DND-41 (cell line): ENCODE measurements at regions not wholly inside any gene's neighbourhood (a gene's known extent, or its start where the extent isn't known, plus 50 kb on each side); places are given as distances from the start of the nearest gene placed in this dataset.

Experiments used
- ATAC-seq: fragments of 200-7000 bp; cut with Tn5 transposase; 3 replicates; pipeline ENCODE4 v1.9.1; 2021; ENCODE audit warnings: low read depth; ENCODE audit not compliant: insufficient read depth
- DNase-seq: peaks from one replicate; pipeline ENCODE4 v3.0.0-alpha.2; 2020
- H2AFZ ChIP-seq: 2 replicates; pipeline ENCODE4 v1.6.0; 2012; ENCODE audit warnings: low read depth, low read length
- H3K27ac ChIP-seq: 2 replicates; pipeline ENCODE4 v1.5.1; 2012; ENCODE audit warnings: low read length, inconsistent platforms
- H3K27me3 ChIP-seq: fragments of 200-600 bp; sonication (generic); 2 replicates; pipeline ENCODE4 v1.6.0; 2012; ENCODE audit warnings: low read length, mild to moderate bottlenecking, inconsistent platforms; ENCODE audit not compliant: insufficient read depth, poor library complexity
- H3K36me3 ChIP-seq: 2 replicates; pipeline ENCODE4 v1.5.1; 2012; ENCODE audit warnings: low read length, inconsistent platforms; ENCODE audit not compliant: insufficient read depth
- H3K4me1 ChIP-seq: 2 replicates; pipeline ENCODE4 v1.5.1; 2012; ENCODE audit warnings: mild to moderate bottlenecking, low read length; ENCODE audit not compliant: insufficient read depth
- H3K4me2 ChIP-seq: 2 replicates; pipeline ENCODE4 v1.6.0; 2012; ENCODE audit warnings: mild to moderate bottlenecking, moderate library complexity, low read length, inconsistent platforms; ENCODE audit not compliant: insufficient read depth
- H3K4me3 ChIP-seq, 2 experiments: fragments of 200-600 bp in 1 of 2; shearing (Covaris generic) in 1 of 2; 2 replicates each; pipeline ENCODE4 v1.5.1; 2012 to 2016; ENCODE audit warnings: inconsistent platforms in 2 of 2, low read length in 2 of 2, mild to moderate bottlenecking in 2 of 2, low read depth in 1 of 2, moderate library complexity in 1 of 2
- H3K79me2 ChIP-seq: 2 replicates; pipeline ENCODE4 v1.6.0; 2012; ENCODE audit warnings: low read length, inconsistent platforms; ENCODE audit not compliant: insufficient read depth
- H3K9ac ChIP-seq: 2 replicates; pipeline ENCODE4 v1.6.0; 2012; ENCODE audit warnings: low read depth, mild to moderate bottlenecking, inconsistent platforms, low read length, moderate library complexity
- H3K9me3 ChIP-seq: 2 replicates; pipeline ENCODE4 v1.5.1; 2012; ENCODE audit warnings: low read length, moderate library complexity, mild to moderate bottlenecking, inconsistent platforms; ENCODE audit not compliant: insufficient read depth, severe bottlenecking
- H4K20me1 ChIP-seq: 2 replicates; pipeline ENCODE4 v1.6.0; 2012; ENCODE audit warnings: low read length; ENCODE audit not compliant: insufficient read depth
- CTCF ChIP-seq: IDR thresholded peaks from 2 replicates; pipeline ENCODE4 v1.5.1; 2012; ENCODE audit warnings: borderline replicate concordance, low read length, moderate library complexity, mild to moderate bottlenecking; ENCODE audit not compliant: poor library complexity, severe bottlenecking; ENCODE audit errors: extremely low read depth
- EZH2 ChIP-seq: IDR thresholded peaks from 3 replicates; pipeline ENCODE4 v1.6.1; 2012; ENCODE audit warnings: borderline replicate concordance, low read depth, mild to moderate bottlenecking, moderate library complexity, low read length, inconsistent platforms; ENCODE audit not compliant: severe bottlenecking

DNA sequence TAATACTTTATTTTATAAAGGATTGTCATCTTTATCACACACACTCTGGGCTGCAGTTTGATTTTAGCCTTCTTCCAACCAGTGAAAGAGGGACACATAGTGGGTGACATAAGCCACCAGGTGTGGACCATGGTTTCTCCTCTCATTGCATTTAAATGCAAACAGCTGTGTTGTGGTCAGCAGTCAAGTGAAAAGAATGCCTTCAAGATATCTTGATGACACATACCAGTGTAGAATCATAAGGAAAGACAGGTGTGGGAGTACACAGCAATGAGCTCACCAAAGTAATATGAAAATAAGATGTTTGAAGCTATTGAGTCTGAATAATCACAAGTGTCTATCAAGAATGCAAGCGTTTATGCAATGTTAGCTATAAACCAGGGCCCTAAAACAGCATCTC lies 580.0 kb downstream of the XPNPEP1 start:
- no peaks in the 10 kb centered on the region for H3K27me3 ChIP-seq
- ATAC-seq (no peak), DNase-seq (no peak)
- no peaks in the 10 kb centered on the region for H3K4me1 ChIP-seq
- TF ChIP-seq CTCF: no peak
- no peak for TF ChIP-seq EZH2
- H3K27ac ChIP-seq: no peak overlapping the region
- H2AFZ ChIP-seq: no peak overlapping the region
- H3K4me2 ChIP-seq: no peak overlapping the region
- H3K9ac ChIP-seq: no peak overlapping the region
- H3K36me3 ChIP-seq: no peaks in the 10 kb centered on the region
- H3K79me2 ChIP-seq: no peaks in the 10 kb centered on the region
- H3K9me3 ChIP-seq: no peaks in the 10 kb centered on the region
- H4K20me1 ChIP-seq: no peaks in the 10 kb centered on the region
- H3K4me3 ChIP-seq: no peak overlapping the region

GRCh38 chr10:109341986-109342385 lies 581.3 kb downstream of the XPNPEP1 start:
- no peak for TF ChIP-seq CTCF
- no peak for TF ChIP-seq EZH2
- Histone ChIP-seq H3K27me3 (no peaks in the 10 kb centered on the region), H3K36me3 (no peaks in the 10 kb centered on the region), H3K4me2 (no peak overlapping the region), H3K4me3 (no peak overlapping the region), H3K4me1 (no peaks in the 10 kb centered on the region), H3K79me2 (no peaks in the 10 kb centered on the region), H3K9me3 (no peaks in the 10 kb centered on the region), H4K20me1 (no peaks in the 10 kb centered on the region), H2AFZ (no peak overlapping the region), H3K27ac (no peak overlapping the region), H3K9ac (no peak overlapping the region)
- ATAC-seq: no peak
- DNase-seq: no peak

GRCh38 chr10:109328001-109328400 lies 595.3 kb downstream of the XPNPEP1 start:
- Histone ChIP-seq H3K4me2 (no peak overlapping the region), H3K9me3 (no peaks in the 10 kb centered on the region), H3K9ac (no peak overlapping the region), H3K4me1 (no peaks in the 10 kb centered on the region), H3K36me3 (no peaks in the 10 kb centered on the region), H3K79me2 (no peaks in the 10 kb centered on the region), H3K4me3 (no peak overlapping the region), H3K27me3 (no peaks in the 10 kb centered on the region), H2AFZ (no peak overlapping the region), H3K27ac (no peak overlapping the region), H4K20me1 (no peaks in the 10 kb centered on the region)
- TF ChIP-seq CTCF (no peak), EZH2 (no peak)
- no peak for ATAC-seq
- DNase-seq: no peak

GRCh38 chr10:109327266-109327665 lies 596.0 kb downstream of the XPNPEP1 start:
- no peaks in the 10 kb centered on the region for H3K4me1 ChIP-seq
- no peak overlapping the region for H3K4me3 ChIP-seq
- DNase-seq (no peak), ATAC-seq (no peak)
- H3K27me3 ChIP-seq: no peaks in the 10 kb centered on the region
- H3K27ac ChIP-seq: no peak overlapping the region
- no peaks in the 10 kb centered on the region for H3K9me3 ChIP-seq
- H3K36me3 ChIP-seq: no peaks in the 10 kb centered on the region
- no peak overlapping the region for H3K9ac ChIP-seq
- H3K4me2 ChIP-seq: no peak overlapping the region
- H3K79me2 ChIP-seq: no peaks in the 10 kb centered on the region
- TF ChIP-seq CTCF (no peak), EZH2 (no peak)
- no peaks in the 10 kb centered on the region for H4K20me1 ChIP-seq
- no peak overlapping the region for H2AFZ ChIP-seq
